K562 (cell line): ENCODE measurements at regions not wholly inside any gene's neighbourhood (a gene's known extent, or its start where the extent isn't known, plus 50 kb on each side); places are given as distances from the start of the nearest gene placed in this dataset.

ENCODE experiments used
- CBX1 ChIP-seq: sonication (generic); IDR thresholded peaks from 2 replicates; pipeline ENCODE4 v1.6.1; 2016; ENCODE audit warnings: antibody characterized with exemption, low read depth, mild to moderate bottlenecking
- CXXC5 ChIP-seq: fragments of 250-450 bp; sonication (Bioruptor Pico); IDR thresholded peaks from 2 replicates; pipeline ENCODE4 v1.8.0; 2022; ENCODE audit warnings: inconsistent platforms, mild to moderate bottlenecking, moderate library complexity
- E4F1 ChIP-seq: fragments of 250-450 bp; sonication (Bioruptor Pico); IDR thresholded peaks from 2 replicates; pipeline ENCODE4 v1.5.0; 2021; ENCODE audit warnings: mild to moderate bottlenecking, borderline replicate concordance
- EGR1 ChIP-seq: fragments of 450-650 bp; conservative IDR thresholded peaks from 2 replicates; pipeline ENCODE4 v1.6.1; 2017; ENCODE audit warnings: mild to moderate bottlenecking
- EP300 ChIP-seq: IDR thresholded peaks from 2 replicates; pipeline ENCODE4 v1.6.1; 2012; ENCODE audit warnings: low read length, improper control_type of control experiment
- NR3C1 ChIP-seq: sonication (generic); formaldehyde crosslinking; IDR thresholded peaks from 2 replicates; pipeline ENCODE4 v1.8.1; 2022; ENCODE audit warnings: missing genetic modification reagents
- RAD21 ChIP-seq, 2 experiments: fragments of 250-450 bp in 1 of 2; fragments of 450-650 bp in 1 of 2; sonication (Bioruptor Pico) in 1 of 2; formaldehyde crosslinking in 1 of 2; IDR thresholded peaks in 1 of 2; conservative IDR thresholded peaks in 1 of 2; 2 replicates each; pipeline versions ENCODE4 v1.4.0 to v1.8.0; 2020 to 2022; ENCODE audit warnings: mild to moderate bottlenecking in 2 of 2, moderate library complexity in 1 of 2
- REST ChIP-seq, 2 experiments: fragments of 450-650 bp; formaldehyde crosslinking in 1 of 2; IDR thresholded peaks; 2 replicates each; pipeline versions ENCODE4 v1.4.0 to v1.6.1; 2014 to 2020; ENCODE audit warnings: mild to moderate bottlenecking in 2 of 2, borderline replicate concordance in 1 of 2, low read depth in 1 of 2
- ZBTB9 ChIP-seq: fragments of 450-650 bp; formaldehyde crosslinking; IDR thresholded peaks from 2 replicates; pipeline ENCODE4 v1.4.0; 2020; ENCODE audit warnings: mild to moderate bottlenecking, moderate library complexity
- ZFP36 ChIP-seq: fragments of 150-350 bp; IDR thresholded peaks from 2 replicates; pipeline ENCODE4 v1.6.1; 2018; ENCODE audit warnings: low read length, low read depth; ENCODE audit not compliant: partially characterized antibody
- ZNF318 ChIP-seq, 2 experiments: fragments of 450-650 bp; IDR thresholded peaks; 2 replicates each; pipeline ENCODE4 v1.6.1; 2016; ENCODE audit warnings: mild to moderate bottlenecking in 2 of 2, borderline replicate concordance in 1 of 2, low read depth in 1 of 2, moderate library complexity in 1 of 2
- ZNF408 ChIP-seq: fragments of 250-450 bp; sonication (Bioruptor Pico); IDR thresholded peaks from 2 replicates; pipeline ENCODE4 v1.4.0; 2020; ENCODE audit warnings: low read depth, mild to moderate bottlenecking, moderate library complexity
- ZSCAN29 ChIP-seq: fragments of 450-650 bp; IDR thresholded peaks from 2 replicates; pipeline ENCODE4 v1.6.1; 2017

GRCh38 chr13:103795892-103796478 lies 729.8 kb upstream of the SLC10A2 start:
- TF ChIP-seq EP300 (no peak), EGR1 (no peak), RAD21 (CRISPR knock-in tag; conservative IDR thresholded peaks at IDR 0.05 in 1 of 2, IDR thresholded peaks at IDR 0.05 in 1 of 2) (no peak), ZNF318 (IDR thresholded peaks at IDR 0.05; ENCODE audit: borderline replicate concordance in 1 of 2, low read depth in 1 of 2) (no peak), ZBTB9 (CRISPR knock-in tag) (no peak), REST (IDR thresholded peaks at IDR 0.05; ENCODE audit: borderline replicate concordance) (no peak), REST (CRISPR knock-in tag; IDR thresholded peaks at IDR 0.05; ENCODE audit: low read depth) (no peak), CXXC5 (CRISPR knock-in tag) (no peak), CBX1 (no peak), NR3C1 (no peak), ZSCAN29 (no peak), ZNF408 (CRISPR knock-in tag) (no peak), E4F1 (CRISPR knock-in tag) (no peak), ZFP36 (no peak)
